Left renal pelvis (tissue), 4 donors: ENCODE measurements at regions not wholly inside any gene's neighbourhood (a gene's known extent, or its start where the extent isn't known, plus 50 kb on each side); places are given as distances from the start of the nearest gene placed in this dataset.

Experiments used
- DNase-seq, 4 donors: peaks; one replicate each; pipeline ENCODE4 v3.0.0-alpha.2; 2013; ENCODE audit warnings: low read depth in 4 of 4, low spot score in 3 of 4

DNA sequence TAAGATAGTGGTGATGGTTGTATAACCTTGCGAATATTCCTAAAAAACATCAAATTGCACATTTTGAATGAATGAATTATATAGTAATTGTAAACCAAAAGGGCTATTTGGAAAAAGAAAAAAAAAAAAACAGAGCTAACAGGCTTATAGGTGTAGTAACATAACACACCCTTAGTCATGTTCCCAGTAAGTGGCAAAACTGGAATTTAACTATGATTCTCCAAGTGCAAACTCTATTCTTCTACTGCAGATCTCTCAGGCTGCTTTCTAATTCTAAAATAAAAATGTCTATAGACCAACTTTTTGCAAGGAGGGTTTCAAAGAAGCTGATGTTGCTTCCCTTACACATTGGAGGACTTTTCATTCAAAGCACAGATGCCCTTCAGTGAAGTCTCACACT, 293.2 kb upstream of the MON1B start:
- DNase-seq, result no peak

DNA sequence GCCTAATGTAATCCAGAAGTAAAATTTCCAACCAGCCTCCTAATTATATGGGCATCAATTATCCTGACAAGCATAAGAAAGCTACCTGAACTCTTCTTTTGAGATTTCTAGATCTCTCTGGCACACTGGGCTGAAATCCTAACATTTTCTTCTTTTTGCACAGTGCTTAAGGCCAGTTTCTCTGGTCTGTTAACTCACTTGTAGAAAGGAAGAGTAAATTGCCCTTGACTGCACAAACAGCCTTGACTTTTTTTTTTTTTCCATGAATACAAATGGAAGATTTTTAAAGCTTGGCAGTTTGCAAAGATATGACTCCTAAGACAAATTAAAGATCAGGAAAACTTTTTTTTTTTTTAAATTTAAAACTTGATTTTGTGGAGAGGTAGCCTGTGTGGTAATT, 291.2 kb upstream of the MON1B start:
- no peak for DNase-seq

DNA sequence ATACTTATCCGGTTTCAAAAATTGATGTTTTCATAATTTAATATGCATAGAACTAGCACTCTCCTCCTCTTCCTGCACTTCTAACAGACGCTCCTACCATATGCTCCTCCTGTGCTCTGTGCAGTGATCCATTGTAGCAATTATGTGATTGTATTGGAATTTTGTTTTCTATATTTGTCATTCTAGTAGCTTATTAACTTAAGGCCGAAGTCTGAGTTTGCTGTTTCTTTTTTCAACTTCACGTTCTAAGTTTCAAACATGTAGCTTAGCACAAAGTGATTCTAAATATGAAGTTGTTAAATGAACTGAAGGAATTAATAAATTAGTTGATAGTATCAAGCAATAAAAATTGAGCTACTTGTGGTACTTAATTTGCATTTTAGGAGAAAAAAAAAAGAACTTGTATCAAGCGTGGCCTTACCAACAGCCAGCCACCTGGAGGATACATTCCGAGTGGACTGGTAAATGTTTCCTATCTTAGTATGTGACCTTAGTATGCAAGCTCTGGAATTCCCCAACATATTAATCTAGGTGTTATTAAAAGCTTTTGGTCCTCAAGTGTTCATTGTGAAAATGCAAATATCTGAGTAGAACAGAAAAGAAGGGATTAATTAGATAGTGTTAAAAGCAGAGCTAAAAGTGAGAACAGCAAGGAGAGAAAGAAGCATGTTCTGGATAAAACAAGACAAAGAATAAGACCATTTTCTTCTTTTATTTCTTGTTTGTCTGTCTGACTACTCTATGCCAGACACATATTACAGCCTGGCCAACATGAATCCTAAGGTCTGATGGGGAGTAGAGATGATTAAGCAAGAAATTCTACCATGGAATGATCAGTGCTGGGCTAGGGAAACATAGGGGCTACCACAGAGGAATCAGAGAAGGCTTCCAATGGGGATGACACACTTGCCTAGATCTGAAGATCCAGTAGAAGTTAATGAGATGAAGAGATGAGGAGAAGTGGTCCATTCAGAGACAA, 290.4 kb upstream of the MON1B start:
- no peak for DNase-seq

DNA sequence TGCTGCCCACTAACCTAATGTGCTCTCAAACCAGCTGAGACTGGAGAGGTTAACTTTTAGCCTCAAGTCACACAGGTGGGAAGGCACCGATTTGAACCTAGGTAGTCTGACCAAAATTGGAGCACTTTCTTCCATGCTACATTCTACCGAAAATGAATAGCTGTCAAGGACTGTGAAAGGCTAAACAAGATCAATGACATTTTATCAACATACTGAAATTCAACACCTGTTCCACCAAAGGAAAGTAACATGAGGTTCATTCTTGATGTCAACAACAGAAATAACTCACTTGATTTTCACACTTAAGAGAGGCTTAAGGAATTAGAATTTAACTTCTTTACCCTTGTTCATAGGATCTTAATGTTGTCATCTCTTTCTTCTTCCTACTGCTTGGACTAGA, 284.4 kb upstream of the MON1B start:
- no peak for DNase-seq

DNA sequence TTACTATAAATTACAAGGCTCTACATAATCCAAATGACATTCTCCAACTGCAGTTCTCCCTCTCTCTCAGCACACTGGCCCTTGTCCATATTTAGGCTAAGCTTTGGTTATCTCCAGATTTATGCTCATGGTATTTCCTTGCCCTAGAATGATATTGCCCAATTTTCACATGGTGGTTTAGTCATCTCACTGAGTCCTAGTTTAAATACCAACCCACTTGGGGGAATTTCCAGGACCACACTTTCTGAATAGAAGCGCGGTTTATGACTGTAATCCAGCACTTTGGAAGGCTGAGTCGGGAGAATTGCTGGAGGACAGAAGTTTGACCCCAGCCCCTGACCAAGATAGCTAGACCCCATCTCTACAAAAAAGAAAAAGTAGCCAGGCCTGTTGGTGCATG, 280.1 kb upstream of the MON1B start:
- DNase-seq, result no peak

DNA sequence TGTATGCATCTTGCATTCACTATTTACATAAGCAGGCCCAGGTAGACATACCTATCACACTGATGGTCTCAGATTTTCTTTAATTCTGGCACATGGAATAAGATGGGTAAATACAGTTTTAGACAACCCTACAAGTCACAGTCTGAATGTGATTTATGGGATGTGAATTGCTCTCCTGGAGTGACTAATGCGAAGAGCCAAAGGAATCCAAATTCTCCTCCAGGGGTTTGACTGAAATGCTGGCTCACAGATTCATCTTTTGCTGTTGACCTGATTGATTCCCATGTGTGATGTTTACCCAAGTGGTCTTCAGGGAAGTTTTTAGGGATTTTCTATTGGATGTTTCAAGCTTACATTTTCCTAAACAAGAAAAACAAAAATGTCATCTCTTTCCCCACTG, 277.9 kb upstream of the MON1B start:
- no peak for DNase-seq

DNA sequence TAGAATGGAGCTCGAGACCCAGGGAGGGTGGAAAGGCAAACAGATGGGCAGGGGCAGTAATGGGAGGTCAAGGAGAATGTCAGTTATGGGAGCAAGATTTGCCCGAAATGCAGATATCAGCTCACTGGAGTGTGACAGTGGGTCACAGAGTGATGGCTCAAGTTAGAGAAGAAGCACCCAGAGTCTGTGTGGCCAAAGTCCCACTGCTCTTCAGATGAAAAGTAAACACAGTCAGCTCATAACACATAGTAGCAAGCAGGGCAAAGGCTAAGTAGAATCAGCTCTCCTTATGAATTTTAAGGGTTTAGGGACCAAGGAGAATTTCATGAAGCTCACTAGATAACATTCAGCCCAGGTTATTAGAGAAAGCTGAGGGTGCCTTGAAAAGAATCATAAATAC, 264.9 kb upstream of the MON1B start:
- DNase-seq, result no peak

DNA sequence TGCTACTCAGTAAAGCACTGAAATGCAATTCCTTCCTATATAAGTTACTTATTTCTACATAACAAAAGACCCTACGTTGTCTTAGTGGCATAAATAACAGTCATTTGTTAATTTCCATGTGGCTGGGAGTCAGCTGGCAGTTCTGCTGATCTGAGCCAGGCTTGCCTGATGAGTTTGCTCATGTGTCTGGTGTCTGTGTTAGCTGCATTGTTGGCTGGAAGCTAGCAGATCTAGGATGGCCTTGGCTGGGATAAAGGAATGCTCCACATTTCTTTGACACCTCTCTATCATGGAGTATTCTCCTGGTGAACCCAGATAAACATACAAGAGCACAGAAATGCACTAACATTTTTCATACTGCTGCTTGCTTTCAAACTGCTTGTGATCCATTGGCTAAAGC, 264.4 kb upstream of the MON1B start:
- DNase-seq, result no peak

DNA sequence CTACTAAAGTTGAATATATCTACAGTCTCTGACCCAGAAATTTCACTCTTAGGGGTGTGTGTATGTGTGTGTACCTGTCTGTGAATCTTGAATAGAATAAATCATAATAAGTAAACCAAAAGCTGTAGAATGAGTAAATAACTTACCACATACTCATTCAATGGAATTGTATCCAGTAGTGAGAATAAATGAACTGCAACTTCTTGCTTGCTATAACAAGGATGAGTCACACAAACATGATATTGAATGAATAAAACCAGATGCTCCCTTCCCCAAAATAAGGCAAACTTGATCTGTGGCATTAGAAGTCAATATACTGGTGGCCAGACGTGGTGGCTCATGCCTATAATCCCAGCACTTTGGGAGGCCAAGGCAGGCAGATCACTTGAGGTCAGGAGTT, 259.8 kb upstream of the MON1B start:
- no peak for DNase-seq

DNA sequence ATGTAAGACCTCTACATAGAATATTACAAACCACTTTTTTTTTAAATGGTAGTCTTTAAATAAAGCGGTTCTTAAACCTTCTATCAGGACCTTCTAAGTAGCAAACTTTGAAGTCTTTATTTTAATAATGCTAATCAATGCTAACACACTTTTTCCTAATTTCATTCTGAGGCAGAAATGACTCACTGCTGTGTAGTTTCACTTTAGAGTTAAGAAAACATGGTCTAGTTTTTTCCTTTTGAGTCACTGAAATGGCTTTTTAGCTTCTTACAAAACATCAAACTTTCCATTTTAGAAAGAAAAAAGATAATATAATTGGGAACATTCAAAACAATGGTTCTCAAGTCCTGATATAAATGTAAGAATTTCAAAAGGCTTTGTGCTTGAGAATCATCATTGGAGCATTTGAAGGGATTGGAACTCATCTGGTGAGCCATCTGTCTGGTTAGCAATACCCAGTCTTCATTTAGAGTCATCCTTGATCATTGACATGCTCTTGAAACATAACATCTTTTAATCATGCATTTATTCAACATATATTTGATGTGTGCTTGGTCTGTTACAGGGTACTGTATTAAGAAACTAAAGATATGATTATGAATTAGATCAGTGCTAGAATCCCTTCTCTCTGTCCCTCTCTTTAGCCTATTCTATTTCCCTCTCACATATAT, 258.3 kb upstream of the MON1B start:
- DNase-seq, result no peak

DNA sequence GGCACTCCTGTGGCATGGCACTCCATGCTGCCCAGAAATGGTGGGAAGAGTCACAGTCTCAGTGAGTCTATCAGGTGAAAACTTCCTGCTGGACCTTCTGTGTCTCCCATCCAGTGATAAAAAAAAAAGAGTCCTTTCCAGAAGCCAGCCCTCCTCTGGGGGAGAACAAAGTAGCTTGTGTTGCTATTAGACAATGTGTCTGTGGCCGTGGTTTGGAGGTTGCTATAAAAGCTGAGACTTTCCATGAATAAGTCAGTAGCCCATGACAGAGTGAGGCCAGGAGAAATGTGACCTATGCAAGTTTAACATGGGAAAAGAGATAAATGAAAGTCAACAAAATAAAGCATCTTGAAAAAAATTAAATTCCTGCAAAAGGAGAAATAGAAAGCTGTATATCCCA, 250.7 kb upstream of the MON1B start:
- no peak for DNase-seq

DNA sequence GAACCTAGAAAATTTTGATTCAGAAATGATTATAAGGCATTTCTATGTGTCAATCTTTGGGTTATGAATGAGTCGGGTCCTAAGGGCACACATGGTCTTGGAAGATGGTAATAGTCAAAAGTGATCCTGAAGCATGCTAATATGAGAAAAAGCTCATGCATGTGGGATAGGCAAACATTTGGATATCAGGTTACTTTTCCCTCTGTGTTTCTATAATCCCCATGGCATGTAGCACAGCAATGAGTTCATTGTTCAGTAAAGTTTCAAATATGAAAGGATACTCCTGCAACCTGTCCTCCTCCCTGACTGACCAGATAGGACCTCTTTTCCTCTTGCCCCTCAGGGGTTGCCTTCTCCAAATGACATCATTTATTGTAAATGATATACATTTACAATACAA, 249.9 kb upstream of the MON1B start:
- no peak for DNase-seq

DNA sequence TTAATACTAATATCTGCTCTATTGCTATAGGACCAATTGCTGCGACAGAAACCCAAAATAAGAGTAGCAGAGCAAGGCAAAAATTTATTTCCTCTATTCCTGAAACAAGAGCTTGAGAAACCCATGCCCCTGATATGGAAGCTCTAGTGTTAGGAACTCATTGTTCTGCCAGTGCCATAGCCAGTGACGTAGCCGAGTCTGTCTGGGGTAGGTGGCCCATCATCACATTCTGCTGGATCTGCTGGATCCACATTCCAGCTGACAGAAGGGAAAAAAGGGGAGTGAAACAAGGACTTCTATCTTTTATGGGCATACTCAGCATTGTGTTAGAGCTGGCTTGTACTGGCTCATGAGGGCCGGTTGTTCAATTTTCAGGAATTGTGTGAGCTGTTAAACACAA, 248.9 kb upstream of the MON1B start:
- DNase-seq, result no peak

DNA sequence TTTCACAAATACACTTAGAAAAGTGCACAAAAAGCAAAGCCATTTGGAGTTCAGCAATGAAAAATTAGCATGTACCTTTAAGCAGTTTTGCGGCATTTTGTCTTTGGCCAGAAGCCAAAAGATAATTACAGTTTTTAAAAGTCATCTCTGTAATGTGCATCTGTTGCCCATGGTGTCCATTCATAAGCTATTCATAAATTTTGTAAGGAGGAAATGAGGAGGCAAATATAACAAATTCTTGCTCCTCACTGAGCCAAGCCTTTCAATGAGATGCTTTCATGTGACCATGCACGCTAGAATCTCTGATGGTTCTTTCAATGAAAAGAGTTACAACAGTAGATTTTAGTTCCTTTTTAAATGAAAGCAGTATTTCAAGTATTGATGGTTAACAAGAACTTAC, 247.1 kb upstream of the MON1B start:
- no peak for DNase-seq

DNA sequence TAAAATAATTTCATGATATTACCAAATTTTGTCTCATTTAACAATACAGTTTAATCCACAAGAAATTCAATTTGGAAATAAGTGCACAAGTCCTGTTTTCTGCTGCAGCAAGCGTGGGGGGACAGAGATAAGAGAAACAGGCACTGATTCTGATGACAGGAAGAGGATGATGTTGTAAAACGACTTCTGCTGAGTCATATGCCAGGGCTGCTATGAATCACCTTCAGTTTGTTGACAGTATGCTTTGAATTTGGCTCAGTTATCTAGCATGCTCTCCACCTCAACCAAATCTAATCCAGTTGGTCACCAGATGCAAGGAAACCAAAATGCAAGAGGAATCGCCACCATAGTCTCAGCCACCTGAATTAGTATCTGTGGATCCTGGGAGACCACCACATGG, 244.1 kb upstream of the MON1B start:
- no peak for DNase-seq

DNA sequence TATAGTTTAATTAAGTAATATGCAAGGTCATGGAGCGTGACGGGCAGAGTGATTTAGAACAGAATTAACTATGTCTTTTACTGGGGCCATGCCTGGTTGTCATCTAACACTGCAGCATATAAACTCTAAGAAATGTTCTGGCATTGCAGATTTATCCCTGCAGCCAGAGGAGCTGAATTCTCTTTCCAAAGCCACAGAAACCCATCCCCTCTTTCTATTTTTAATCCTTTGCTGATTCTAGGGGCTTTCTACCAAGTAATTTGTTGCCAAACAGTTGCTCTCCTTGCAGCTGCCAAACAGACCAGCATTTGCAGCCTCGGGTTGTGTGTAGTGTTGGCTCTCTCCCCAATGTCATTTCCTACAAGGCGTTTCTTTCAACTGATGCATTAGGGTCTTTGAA, 243.2 kb upstream of the MON1B start:
- no peak for DNase-seq

DNA sequence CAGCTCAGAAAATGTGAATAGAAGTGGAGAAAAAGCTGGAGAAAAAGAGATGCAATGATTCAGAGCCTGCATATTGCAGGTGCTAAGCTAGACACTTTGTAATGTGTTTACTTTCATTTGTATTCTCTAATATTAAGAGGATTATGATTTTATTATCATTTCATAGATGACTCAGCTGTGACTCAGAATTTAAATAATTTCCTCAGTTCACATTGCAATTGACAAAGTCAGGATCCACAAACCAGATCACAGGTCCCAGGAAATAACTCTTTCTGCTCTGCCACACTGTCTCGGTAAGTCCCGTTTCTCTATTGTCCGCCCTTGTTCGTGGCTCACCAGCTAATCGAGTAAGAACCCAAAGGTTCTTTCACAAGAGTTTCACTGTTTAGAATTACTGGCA, 235.4 kb upstream of the MON1B start:
- DNase-seq, result no peak

DNA sequence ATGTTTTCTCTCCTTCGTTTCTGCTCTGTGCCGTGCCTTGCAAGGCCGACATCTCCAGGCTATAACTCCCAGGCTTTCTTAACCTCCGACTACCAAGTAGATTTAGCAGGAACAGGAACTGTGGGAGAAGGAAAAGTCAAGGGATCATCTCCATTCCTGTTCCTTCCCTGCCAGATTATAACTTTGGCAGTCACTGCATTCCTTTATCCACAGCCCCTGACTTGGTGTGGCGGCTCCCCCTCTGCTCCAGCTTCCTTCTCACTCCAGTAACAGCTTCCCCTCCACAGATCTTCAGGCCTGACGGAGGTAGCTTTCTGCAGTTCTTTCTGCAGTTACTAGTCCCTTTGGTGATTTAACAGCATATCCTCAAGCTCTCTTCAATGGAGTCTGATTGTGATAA, 234.6 kb upstream of the MON1B start:
- DNase-seq, result no peak

DNA sequence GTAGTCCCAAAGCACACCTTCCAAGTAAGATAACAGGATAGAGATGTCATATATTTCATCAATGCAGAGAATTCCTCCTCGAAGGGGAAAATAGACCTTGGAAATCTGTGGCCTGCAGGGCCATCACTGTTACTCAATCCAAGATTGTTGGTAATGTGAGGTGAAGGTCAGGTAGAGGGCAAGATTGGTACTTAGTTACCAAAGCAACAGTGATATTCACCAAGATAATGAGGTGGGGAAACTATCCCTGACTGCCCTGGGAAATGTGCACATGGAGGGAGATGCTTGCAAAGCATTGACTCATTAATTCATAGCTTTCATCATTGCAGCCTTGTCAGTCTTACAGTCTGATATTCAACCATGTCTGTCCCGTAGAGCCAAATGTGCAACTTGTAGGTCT, 234.1 kb upstream of the MON1B start:
- no peak for DNase-seq

DNA sequence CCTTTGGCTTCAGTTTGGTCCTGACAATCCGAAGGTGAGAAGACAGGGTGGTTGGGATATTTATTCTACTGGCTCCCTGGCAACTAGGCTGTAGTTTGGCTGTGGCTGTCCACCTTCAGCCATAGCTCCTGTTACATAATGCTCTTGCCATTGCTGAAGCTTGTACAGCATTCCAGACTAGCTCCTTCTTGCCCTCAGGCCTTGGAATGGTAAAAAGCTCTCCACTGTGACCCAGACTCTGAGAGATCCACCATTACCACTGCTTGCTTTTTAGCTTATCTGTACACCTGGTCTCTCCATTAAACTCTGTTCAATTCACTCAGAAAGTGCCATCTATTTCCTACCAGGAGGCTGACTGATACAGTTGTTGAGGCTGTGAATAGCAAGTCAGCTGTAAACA, 231.8 kb upstream of the MON1B start:
- no peak for DNase-seq

DNA sequence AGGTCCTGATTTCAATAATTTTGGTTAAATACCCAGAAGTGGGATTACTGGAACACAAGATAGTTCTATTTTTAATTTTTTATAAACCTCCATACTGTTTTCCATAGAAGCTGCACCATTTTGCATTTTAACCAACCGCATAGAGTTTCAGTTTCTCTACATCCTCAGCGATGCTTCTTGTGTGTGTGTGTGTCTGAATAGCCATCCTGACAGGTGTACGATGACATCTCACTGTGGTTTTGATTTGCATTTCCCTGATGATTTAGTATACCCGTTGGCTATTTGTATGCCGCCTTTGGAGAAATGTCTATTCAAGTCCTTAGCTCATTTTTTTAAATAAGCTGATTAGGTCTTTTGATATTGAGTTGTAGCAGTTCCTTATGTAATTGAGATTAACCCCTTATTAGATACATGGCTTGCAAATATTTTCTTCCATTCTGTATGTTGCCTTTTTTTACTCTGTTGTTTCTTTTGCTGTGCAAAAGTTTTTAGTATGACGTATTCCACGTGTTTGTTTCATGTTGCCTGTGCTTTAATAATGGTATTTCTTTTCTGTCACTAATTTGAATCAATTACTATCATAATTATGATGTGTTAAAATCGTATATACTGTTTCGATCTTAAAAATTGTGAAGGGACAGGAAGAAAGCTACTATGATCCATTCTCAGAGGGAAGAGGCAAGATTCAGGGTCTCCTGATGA, 227.2 kb upstream of the MON1B start:
- DNase-seq, result no peak
